Peyer's patch (tissue), 4 donors: ENCODE measurements at regions not wholly inside any gene's neighbourhood (a gene's known extent, or its start where the extent isn't known, plus 50 kb on each side); places are given as distances from the start of the nearest gene placed in this dataset.

Experiments
- DNase-seq, 3 donors: peaks; one replicate each; pipeline ENCODE4 v3.0.0-alpha.2; 2017 to 2019
- H3K27ac ChIP-seq, 4 donors: fragments of 200-600 bp; sonication (generic); one replicate each; pipeline ENCODE4 v1.5.1; 2016 to 2019
- H3K27me3 ChIP-seq, 2 donors: fragments of 200-600 bp; sonication (generic); one replicate each; pipeline ENCODE4 v1.5.1; 2019
- H3K36me3 ChIP-seq, 3 donors: fragments of 200-600 bp; sonication (generic); one replicate each; pipeline ENCODE4 v1.5.1; 2016 to 2019
- H3K4me1 ChIP-seq, 4 donors: fragments of 200-600 bp; sonication (generic); one replicate each; pipeline ENCODE4 v1.5.1; 2016 to 2019
- H3K4me3 ChIP-seq, 4 donors: fragments of 200-600 bp; sonication (generic); 1 replicate in 3 of 4; 2 replicates in 1 of 4; pipeline ENCODE4 v1.5.1; 2016 to 2019; ENCODE audit warnings: mild to moderate bottlenecking in 1 of 4
- H3K9me3 ChIP-seq, 4 donors: fragments of 200-600 bp; sonication (generic); one replicate each; pipeline ENCODE4 v1.5.1; 2016 to 2019; ENCODE audit warnings: mild to moderate bottlenecking in 1 of 4
- POLR2A ChIP-seq, 2 donors: fragments of 450-650 bp; IDR thresholded peaks; one replicate each; pipeline ENCODE4 v1.5.1; 2017; ENCODE audit warnings: antibody characterized with exemption in 2 of 2, mild to moderate bottlenecking in 2 of 2, moderate library complexity in 2 of 2
- TF ChIP-seq, protein P1 (sequence below), 6 experiments: fragments of 450-650 bp in 4 of 6; fragments of 200-600 bp in 2 of 6; sonication (generic) in 1 of 6; IDR thresholded peaks; one replicate each; pipeline ENCODE4 v1.5.1; 2017 to 2019; ENCODE audit warnings: antibody characterized with exemption in 6 of 6, mild to moderate bottlenecking in 3 of 6, moderate library complexity in 1 of 6

DNA sequence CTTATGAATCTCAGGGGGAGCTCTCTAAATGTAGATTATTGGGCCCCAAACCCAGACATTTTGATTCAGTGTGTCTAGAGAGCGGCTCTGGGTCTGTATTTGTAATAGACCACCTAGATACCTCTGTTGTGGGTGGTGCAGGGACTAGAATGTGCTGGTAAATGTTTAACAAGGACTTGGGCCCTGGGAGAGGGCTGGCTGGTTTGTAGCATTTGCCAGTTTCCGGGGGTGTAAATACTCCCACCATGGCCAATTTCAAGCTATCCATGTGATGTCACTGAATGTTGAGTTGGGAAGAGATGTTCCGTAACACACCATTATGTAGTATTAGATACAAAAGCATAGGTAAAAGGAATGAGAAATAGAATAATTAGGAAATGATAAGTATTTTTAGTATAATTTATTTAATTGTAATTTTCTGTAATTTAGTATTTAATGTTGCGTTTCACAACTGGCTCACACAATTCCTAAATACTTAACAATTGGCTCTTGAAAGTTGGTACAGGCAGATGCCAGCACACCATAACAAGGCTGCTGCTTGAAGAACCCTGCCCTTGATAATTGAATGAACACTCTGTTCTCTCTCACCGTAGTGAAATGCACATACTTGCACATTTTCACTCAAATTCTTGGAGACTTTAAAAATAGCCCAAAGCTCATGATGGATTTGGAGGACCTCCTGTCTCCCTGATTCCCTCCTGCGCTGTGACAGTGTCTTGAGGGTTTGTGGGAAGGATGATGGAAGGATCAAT is 359.2 kb upstream of the PROK2 start:
- no peak for DNase-seq
- H3K4me1 ChIP-seq: peaks cover 0 to 13% (median 0%) of the 10 kb centered on the region in 4 donors
- no peaks in the 10 kb centered on the region for H3K27me3 ChIP-seq
- no peak overlapping the region for H3K27ac ChIP-seq
- no peak for TF ChIP-seq POLR2A (IDR thresholded peaks at IDR 0.05)
- TF ChIP-seq, protein P1, sequence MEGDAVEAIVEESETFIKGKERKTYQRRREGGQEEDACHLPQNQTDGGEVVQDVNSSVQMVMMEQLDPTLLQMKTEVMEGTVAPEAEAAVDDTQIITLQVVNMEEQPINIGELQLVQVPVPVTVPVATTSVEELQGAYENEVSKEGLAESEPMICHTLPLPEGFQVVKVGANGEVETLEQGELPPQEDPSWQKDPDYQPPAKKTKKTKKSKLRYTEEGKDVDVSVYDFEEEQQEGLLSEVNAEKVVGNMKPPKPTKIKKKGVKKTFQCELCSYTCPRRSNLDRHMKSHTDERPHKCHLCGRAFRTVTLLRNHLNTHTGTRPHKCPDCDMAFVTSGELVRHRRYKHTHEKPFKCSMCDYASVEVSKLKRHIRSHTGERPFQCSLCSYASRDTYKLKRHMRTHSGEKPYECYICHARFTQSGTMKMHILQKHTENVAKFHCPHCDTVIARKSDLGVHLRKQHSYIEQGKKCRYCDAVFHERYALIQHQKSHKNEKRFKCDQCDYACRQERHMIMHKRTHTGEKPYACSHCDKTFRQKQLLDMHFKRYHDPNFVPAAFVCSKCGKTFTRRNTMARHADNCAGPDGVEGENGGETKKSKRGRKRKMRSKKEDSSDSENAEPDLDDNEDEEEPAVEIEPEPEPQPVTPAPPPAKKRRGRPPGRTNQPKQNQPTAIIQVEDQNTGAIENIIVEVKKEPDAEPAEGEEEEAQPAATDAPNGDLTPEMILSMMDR (IDR thresholded peaks at IDR 0.05): no peak
- no peaks in the 10 kb centered on the region for H3K36me3 ChIP-seq
- H3K9me3 ChIP-seq: no peaks in the 10 kb centered on the region
- H3K4me3 ChIP-seq: no peak overlapping the region

DNA sequence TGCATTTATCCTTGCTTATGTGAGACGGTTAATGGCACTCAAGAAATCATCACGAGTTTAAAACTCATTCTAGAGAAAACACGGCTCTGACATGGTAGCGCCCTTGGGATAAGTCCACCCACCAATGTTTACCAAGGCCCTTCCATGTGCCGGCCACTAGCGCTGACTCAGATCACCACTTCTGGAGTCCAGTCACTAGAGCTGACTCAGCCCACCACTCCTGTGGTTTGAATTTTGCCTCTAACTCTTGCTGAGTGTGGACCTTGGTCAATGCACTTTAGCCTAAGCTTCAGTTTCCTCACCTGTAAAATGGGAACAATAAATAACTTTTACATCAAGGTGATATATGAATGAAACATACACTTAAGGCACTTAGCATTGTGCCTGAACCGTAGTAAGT is 358.4 kb upstream of the PROK2 start:
- Histone ChIP-seq H3K27ac (no peak overlapping the region), H3K27me3 (no peaks in the 10 kb centered on the region), H3K4me3 (no peak overlapping the region), H3K36me3 (no peaks in the 10 kb centered on the region), H3K9me3 (no peaks in the 10 kb centered on the region), H3K4me1 (peaks cover 0 to 13% (median 0%) of the 10 kb centered on the region in 4 donors)
- no peak for TF ChIP-seq POLR2A (IDR thresholded peaks at IDR 0.05)
- TF ChIP-seq, protein P1 (IDR thresholded peaks at IDR 0.05): no peak
- no peak for DNase-seq

DNA sequence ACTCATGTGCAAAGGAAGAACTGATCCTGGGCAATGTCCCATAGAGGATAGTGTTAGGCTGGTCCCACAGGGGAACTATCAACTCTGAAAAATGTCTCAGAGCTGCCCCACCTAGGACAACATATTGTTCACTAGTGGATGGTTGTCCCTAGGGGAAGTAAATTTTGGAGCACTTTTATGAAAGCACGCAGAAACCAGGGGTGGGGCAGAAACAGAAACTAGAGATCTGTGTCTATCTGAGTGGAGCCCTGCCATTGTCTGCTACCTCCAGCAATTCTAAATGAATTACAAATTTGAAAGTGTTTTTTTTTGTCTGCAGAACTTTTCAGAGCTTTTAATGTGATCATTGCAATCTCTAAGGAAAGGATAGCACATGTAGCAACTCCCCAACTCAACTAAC is 357.1 kb upstream of the PROK2 start:
- DNase-seq: no peak
- Histone ChIP-seq H3K4me3 (no peak overlapping the region), H3K9me3 (no peaks in the 10 kb centered on the region), H3K27me3 (no peaks in the 10 kb centered on the region), H3K36me3 (no peaks in the 10 kb centered on the region), H3K27ac (no peak overlapping the region), H3K4me1 (peaks cover 0 to 13% (median 0%) of the 10 kb centered on the region in 4 donors)
- TF ChIP-seq, protein P1 (IDR thresholded peaks at IDR 0.05): no peak
- TF ChIP-seq POLR2A (IDR thresholded peaks at IDR 0.05): no peak

DNA sequence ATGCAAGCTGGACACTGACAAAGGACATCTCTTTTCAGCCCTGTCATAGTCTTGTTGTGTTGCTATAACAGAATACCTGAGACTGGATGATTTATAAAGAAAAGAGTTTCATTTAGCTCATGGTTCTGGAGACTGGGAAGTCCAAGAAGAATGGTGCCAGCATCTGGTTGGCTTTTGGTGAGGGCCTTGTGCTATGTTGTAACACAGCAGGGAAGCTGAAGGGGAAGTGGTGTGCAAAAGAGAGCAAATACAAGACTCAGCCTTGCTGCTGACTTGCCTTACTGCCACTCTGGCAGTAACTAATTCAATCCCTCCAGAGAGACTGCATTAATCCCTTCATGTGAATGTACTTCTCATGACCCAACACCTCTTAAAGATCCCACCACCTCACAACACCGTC is 356.3 kb upstream of the PROK2 start:
- Histone ChIP-seq H3K9me3 (no peaks in the 10 kb centered on the region), H3K4me1 (peaks cover 0 to 13% (median 0%) of the 10 kb centered on the region in 4 donors), H3K4me3 (no peak overlapping the region), H3K27me3 (no peaks in the 10 kb centered on the region), H3K27ac (no peak overlapping the region), H3K36me3 (no peaks in the 10 kb centered on the region)
- no peak for DNase-seq
- TF ChIP-seq, protein P1 (IDR thresholded peaks at IDR 0.05): no peak
- TF ChIP-seq POLR2A (IDR thresholded peaks at IDR 0.05): no peak

DNA sequence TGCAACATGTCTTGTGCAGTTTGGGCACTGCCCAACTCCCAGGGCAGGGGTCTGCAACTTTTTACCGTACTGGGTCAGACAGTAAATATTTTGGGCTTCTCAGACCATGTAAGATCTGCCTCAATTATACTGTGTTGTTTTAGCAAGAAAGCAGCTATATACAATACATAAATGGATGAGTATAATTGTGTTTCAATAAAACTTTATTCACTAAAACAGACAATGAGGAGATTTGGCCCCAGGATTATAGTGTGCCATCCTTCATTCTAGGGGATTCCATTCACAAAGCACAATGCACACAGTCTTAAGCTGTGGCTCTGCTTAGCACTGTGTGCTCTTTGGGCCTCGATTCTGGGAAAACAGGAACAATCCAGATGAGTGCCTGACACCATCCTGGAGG is 354.4 kb upstream of the PROK2 start:
- H3K4me1 ChIP-seq: peaks cover 0 to 3% (median 0%) of the 10 kb centered on the region in 4 donors
- DNase-seq: no peak
- no peaks in the 10 kb centered on the region for H3K27me3 ChIP-seq
- H3K27ac ChIP-seq: no peak overlapping the region
- H3K4me3 ChIP-seq: no peak overlapping the region
- no peak for TF ChIP-seq POLR2A (IDR thresholded peaks at IDR 0.05)
- no peaks in the 10 kb centered on the region for H3K36me3 ChIP-seq
- H3K9me3 ChIP-seq: no peaks in the 10 kb centered on the region

DNA sequence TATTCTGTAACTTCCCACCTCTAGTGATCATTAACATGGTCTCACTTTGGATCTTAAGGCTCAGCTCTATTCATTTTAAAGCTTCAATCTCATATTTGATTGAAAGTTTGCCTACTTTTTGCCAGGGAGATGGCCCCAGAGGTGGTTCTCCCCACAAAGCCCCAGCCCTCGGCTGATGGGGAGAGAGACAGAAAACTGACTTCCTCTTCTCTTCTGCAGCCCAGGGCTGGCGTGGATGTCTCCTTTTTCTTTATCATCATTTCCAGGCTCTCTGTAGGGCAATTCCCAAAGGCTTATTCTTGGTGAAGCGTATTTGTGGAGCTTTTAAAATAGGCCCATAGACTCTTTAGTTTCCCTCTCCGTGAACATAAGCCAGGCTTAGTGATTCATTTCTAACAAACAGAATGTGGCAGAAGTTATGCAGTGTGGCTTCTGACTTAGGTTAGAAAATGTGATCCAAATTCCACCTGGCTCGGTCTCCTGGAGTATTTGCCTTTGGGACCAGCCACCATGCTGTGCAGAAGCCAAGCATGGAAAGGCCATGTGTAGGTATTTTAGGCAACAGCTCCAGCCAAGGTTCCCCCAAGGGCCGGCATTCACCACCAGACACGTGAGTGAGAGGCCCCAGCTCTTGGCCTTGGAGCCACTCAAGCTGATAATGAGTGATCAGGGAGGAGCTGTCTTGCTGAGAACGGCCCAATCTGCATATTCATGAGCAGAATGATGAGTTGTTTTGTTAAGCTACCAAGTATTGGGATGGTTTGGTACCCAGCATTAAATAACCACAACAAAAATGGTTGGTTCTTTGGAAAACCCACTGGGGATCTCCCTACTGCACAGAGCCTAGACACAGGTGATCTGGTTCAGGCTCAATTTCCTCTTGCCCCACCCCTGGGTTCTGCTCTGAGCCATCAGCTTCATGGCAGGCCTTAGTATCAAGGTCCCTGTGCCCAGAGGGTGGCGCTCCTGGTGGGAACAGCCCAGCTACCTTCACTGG is 353.2 kb upstream of the PROK2 start:
- Histone ChIP-seq H3K27me3 (no peaks in the 10 kb centered on the region), H3K36me3 (no peaks in the 10 kb centered on the region), H3K9me3 (no peaks in the 10 kb centered on the region), H3K4me3 (no peak overlapping the region), H3K4me1 (no peaks in the 10 kb centered on the region), H3K27ac (no peak overlapping the region)
- TF ChIP-seq, protein P1 (IDR thresholded peaks at IDR 0.05): no peak
- TF ChIP-seq POLR2A (IDR thresholded peaks at IDR 0.05): no peak
- DNase-seq: no peak
